H1 (cell line): ENCODE measurements at regions not wholly inside any gene's neighbourhood (a gene's known extent, or its start where the extent isn't known, plus 50 kb on each side); places are given as distances from the start of the nearest gene placed in this dataset.

Experiments used
- ATF3 ChIP-seq: IDR thresholded peaks from 2 replicates; pipeline ENCODE4 v1.6.1; 2011; ENCODE audit warnings: low read depth, mild to moderate bottlenecking, low read length; ENCODE audit not compliant: insufficient read depth
- CTBP2 ChIP-seq: IDR thresholded peaks from 2 replicates; pipeline ENCODE4 v1.7.0; 2011; ENCODE audit warnings: borderline replicate concordance, mild to moderate bottlenecking, moderate library complexity, mixed read lengths, low read length; ENCODE audit not compliant: insufficient read depth, insufficient read length
- SUZ12 ChIP-seq: fragments of 200-600 bp; sonication (generic); IDR thresholded peaks from 2 replicates; pipeline ENCODE4 v1.6.1; 2012; ENCODE audit warnings: mild to moderate bottlenecking, inconsistent platforms, low read length, moderate library complexity, mixed read lengths
- TF ChIP-seq, protein P1 (sequence below), 3 experiments: IDR thresholded peaks; 1 replicate in 2 of 3; 2 replicates in 1 of 3; pipeline versions ENCODE4 v1.5.1 to v1.6.1; 2011; ENCODE audit warnings: low read length in 3 of 3, mild to moderate bottlenecking in 3 of 3, inconsistent platforms in 2 of 3, low read depth in 1 of 3, moderate library complexity in 1 of 3; ENCODE audit not compliant: insufficient read depth in 1 of 3; ENCODE audit errors: control extremely low read depth in 1 of 3

GRCh38 chr1:219710529-219711194 is 97.8 kb upstream of the ZC3H11B start (continued):
- TF ChIP-seq ATF3 (no peak), CTBP2 (no peak), SUZ12 (no peak)
- TF ChIP-seq, protein P1, sequence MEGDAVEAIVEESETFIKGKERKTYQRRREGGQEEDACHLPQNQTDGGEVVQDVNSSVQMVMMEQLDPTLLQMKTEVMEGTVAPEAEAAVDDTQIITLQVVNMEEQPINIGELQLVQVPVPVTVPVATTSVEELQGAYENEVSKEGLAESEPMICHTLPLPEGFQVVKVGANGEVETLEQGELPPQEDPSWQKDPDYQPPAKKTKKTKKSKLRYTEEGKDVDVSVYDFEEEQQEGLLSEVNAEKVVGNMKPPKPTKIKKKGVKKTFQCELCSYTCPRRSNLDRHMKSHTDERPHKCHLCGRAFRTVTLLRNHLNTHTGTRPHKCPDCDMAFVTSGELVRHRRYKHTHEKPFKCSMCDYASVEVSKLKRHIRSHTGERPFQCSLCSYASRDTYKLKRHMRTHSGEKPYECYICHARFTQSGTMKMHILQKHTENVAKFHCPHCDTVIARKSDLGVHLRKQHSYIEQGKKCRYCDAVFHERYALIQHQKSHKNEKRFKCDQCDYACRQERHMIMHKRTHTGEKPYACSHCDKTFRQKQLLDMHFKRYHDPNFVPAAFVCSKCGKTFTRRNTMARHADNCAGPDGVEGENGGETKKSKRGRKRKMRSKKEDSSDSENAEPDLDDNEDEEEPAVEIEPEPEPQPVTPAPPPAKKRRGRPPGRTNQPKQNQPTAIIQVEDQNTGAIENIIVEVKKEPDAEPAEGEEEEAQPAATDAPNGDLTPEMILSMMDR (IDR thresholded peaks at IDR 0.05; ENCODE audit: control extremely low read depth in 1 of 3, insufficient read depth in 1 of 3, low read depth in 1 of 3, low read length in 3 of 3) = no peak
